GM12865 (cell line): ENCODE measurements at regions not wholly inside any gene's neighbourhood (a gene's known extent, or its start where the extent isn't known, plus 50 kb on each side); places are given as distances from the start of the nearest gene placed in this dataset.

Experiments
- DNase-seq: peaks from one replicate; pipeline ENCODE4 v3.0.0; 2010; ENCODE audit warnings: low read depth
- H3K4me3 ChIP-seq: 2 replicates; pipeline ENCODE4 v1.5.1; 2011; ENCODE audit warnings: mild to moderate bottlenecking, low read depth, low read length, control low read depth
- CTCF ChIP-seq: IDR thresholded peaks from 2 replicates; pipeline ENCODE4 v1.5.1; 2011; ENCODE audit warnings: low read length, control low read depth, low read depth, inconsistent platforms; ENCODE audit not compliant: insufficient read depth; ENCODE audit errors: missing control alignments

DNA sequence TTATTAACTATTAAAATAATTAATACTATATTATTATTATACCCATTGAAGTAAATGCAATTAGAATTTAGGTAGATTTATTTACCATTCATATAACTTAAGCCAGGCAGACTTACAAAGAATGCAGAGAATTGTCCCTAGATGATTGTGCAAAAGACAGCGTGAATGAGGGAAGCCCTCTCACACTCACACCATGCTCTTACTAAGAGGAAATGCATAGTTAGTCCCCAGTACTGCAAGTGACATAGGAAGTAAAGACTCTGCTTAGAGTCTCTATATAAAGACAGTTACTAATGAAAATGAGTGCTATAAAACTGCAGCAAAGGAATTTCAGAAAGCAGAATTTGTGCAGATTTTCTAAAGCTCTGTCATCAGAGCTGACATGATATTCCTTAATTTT is 270.4 kb downstream of the ZBBX start:
- TF ChIP-seq CTCF, result no peak
- no peak for DNase-seq
- no peak overlapping the region for H3K4me3 ChIP-seq

DNA sequence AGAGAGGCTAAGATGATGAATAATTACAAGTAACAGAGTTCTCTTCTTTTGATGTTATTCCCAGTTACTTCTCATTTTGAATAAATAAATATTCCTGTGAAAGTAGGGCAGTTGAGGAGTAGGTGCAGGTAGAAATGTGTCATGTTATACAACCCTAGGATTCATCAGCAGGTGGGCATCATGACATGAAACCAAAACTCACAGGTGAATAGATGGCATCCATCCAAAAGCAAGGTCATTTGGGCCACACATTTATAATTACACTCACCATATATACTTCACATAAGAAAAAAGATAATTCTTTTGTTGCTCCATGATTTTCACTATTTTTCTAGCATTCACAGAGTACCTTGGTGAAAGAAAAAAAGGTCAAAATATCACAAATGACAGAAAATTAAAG is 273.6 kb downstream of the ZBBX start:
- DNase-seq, result no peak
- no peak for TF ChIP-seq CTCF
- H3K4me3 ChIP-seq, result no peak overlapping the region

- no peak overlapping the region for H3K4me3 ChIP-seq
- peak; percentile 14 for TF ChIP-seq CTCF
- peak; percentile 14 for DNase-seq
These were observed 278.0 kb downstream of the ZBBX start for GRCh38 chr3:167102071-167102470.

GRCh38 chr3:167100651-167101050 is 279.4 kb downstream of the ZBBX start:
- TF ChIP-seq CTCF, result no peak
- DNase-seq, result no peak

GRCh38 chr3:167100200-167100599 is 279.9 kb downstream of the ZBBX start:
- H3K4me3 ChIP-seq, result no peak overlapping the region
- TF ChIP-seq CTCF, result no peak
- DNase-seq, result no peak

More at GRCh38 chr3:167100651-167101050, 279.4 kb downstream of the ZBBX start:
- H3K4me3 ChIP-seq, result no peak overlapping the region

- no peak overlapping the region for H3K4me3 ChIP-seq
- no peak for TF ChIP-seq CTCF
- no peak for DNase-seq
These were observed 284.1 kb downstream of the ZBBX start for GRCh38 chr3:167095976-167096375.

- no peak for DNase-seq
- no peak for TF ChIP-seq CTCF
- no peak overlapping the region for H3K4me3 ChIP-seq
These were observed 285.5 kb downstream of the ZBBX start for GRCh38 chr3:167094632-167095031.
